Ascending aorta (tissue), 2 donors: ENCODE measurements at regions not wholly inside any gene's neighbourhood (a gene's known extent, or its start where the extent isn't known, plus 50 kb on each side); places are given as distances from the start of the nearest gene placed in this dataset.

ENCODE experiments used
- DNase-seq, 2 donors: peaks; one replicate each; pipeline ENCODE4 v3.0.0-alpha.2; 2019; ENCODE audit warnings: low spot score in 2 of 2
- H3K27ac ChIP-seq, 2 donors: fragments of 200-600 bp; sonication (generic); one replicate each; pipeline ENCODE4 v1.5.1; 2016 to 2017; ENCODE audit warnings: mild to moderate bottlenecking in 1 of 2
- H3K27me3 ChIP-seq: fragments of 200-600 bp; sonication (generic); one replicate; pipeline ENCODE4 v1.5.1; 2017
- H3K36me3 ChIP-seq, 2 donors: fragments of 200-600 bp; sonication (generic); one replicate each; pipeline ENCODE4 v1.5.1; 2016
- H3K4me1 ChIP-seq, 2 donors: fragments of 200-600 bp; sonication (generic); one replicate each; pipeline ENCODE4 v1.5.1; 2016 to 2017; ENCODE audit warnings: mild to moderate bottlenecking in 1 of 2
- H3K4me3 ChIP-seq, 2 donors: fragments of 200-600 bp; sonication (generic); one replicate each; pipeline ENCODE4 v1.5.1; 2016 to 2017; ENCODE audit warnings: mild to moderate bottlenecking in 1 of 2
- H3K9me3 ChIP-seq, 2 donors: fragments of 200-600 bp; sonication (generic); one replicate each; pipeline ENCODE4 v1.5.1; 2016
- intact Hi-C: fragments of 100-400 bp; cut with DNase I; formaldehyde crosslinking; loops from one replicate; pipeline ENCODE4 v1.15.1; 2023
- TF ChIP-seq, protein P1 (sequence below), 3 experiments: fragments of 200-600 bp in 2 of 3; fragments of 450-650 bp in 1 of 3; sonication (generic) in 2 of 3; IDR thresholded peaks; one replicate each; pipeline ENCODE4 v1.5.1; 2016 to 2019; ENCODE audit warnings: antibody characterized with exemption in 3 of 3, mild to moderate bottlenecking in 1 of 3, moderate library complexity in 1 of 3

DNA sequence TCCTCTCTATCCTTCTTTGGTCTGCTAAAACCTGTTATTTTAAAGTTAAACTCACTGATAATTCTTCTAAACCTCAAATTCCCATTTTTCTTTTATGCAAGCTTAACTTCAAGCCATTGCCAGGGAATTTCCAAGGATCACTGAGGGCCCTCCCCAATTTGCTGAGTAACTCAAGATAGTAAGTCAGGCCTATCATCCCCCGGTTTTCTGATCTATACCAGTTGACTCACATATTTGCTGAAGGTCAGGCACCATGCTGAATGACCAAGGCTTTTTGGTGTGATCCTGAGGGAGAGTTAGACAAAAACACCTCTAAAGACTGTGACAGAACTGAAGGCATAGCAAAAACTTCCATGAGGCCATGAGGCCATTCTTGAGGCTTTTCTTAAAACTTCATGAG lies 1301.9 kb downstream of the PCDH7 start:
- H3K36me3 ChIP-seq = no peaks in the 10 kb centered on the region
- no peaks in the 10 kb centered on the region for H3K4me1 ChIP-seq
- intact Hi-C loops = no loop called here
- H3K9me3 ChIP-seq = no peaks in the 10 kb centered on the region
- no peak overlapping the region for H3K27ac ChIP-seq
- TF ChIP-seq, protein P1, sequence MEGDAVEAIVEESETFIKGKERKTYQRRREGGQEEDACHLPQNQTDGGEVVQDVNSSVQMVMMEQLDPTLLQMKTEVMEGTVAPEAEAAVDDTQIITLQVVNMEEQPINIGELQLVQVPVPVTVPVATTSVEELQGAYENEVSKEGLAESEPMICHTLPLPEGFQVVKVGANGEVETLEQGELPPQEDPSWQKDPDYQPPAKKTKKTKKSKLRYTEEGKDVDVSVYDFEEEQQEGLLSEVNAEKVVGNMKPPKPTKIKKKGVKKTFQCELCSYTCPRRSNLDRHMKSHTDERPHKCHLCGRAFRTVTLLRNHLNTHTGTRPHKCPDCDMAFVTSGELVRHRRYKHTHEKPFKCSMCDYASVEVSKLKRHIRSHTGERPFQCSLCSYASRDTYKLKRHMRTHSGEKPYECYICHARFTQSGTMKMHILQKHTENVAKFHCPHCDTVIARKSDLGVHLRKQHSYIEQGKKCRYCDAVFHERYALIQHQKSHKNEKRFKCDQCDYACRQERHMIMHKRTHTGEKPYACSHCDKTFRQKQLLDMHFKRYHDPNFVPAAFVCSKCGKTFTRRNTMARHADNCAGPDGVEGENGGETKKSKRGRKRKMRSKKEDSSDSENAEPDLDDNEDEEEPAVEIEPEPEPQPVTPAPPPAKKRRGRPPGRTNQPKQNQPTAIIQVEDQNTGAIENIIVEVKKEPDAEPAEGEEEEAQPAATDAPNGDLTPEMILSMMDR (IDR thresholded peaks at IDR 0.05) = no peak
- no peak overlapping the region for H3K4me3 ChIP-seq
- no peak for DNase-seq
- H3K27me3 ChIP-seq = no peaks in the 10 kb centered on the region

DNA sequence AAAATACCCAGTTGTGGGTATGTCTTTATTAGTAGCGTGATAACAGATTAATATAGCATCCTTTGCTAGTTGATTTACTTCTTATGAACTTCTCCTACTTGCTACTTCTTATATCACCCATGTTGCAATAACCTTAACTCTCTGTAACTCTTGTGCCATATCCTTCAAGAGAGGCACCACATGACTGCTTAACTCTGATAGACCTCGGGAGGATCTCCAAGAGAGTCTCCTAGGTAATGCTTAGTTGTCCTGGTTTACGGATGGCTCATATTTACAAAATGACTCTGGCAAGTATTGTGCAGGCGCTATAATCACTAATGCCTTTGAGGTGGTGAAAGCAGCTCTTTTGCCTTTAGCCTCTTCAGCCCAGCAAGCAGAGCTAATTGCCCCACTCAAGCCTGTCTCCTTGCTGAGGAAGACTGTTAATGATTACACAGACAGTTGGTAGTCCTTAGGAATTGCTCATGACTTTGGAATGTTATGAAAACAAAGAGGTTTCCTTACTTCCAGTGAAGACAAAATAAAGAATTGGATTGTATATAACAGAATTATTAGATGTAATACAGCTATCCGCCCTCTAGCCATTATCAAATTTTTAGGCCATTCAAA lies 1305.8 kb downstream of the PCDH7 start:
- TF ChIP-seq, protein P1 (IDR thresholded peaks at IDR 0.05) = no peak
- intact Hi-C loops = no loop called here

DNA sequence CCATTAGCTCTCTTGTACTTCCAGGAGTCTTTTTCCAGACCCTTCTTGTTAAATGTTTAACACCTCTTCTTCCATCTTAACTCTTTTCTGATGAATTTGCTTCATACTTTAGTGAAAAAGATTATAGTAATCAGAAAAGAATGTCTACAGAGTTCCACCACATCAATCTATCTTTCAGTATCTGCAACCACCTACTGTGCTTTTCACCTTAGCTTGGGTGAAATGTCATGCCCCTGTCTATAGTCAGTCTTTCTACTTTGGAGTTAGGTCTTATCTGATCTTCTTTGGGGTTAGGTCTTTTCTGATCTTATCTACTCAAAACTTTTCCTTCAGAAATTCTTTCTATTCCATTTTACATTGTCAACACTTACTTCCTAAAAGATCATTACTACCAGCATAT lies 1310.2 kb downstream of the PCDH7 start:
- Histone ChIP-seq H3K36me3 (no peaks in the 10 kb centered on the region), H3K4me3 (no peak overlapping the region), H3K9me3 (no peaks in the 10 kb centered on the region), H3K27me3 (no peaks in the 10 kb centered on the region), H3K4me1 (no peaks in the 10 kb centered on the region), H3K27ac (no peak overlapping the region)
- no peak for DNase-seq
- intact Hi-C loops = no loop called here
- TF ChIP-seq, protein P1 (IDR thresholded peaks at IDR 0.05) = no peak

More for the DNA sequence above, 1305.8 kb downstream of the PCDH7 start:
- Histone ChIP-seq H3K4me1 (no peaks in the 10 kb centered on the region), H3K9me3 (no peaks in the 10 kb centered on the region), H3K27me3 (no peaks in the 10 kb centered on the region), H3K36me3 (no peaks in the 10 kb centered on the region), H3K27ac (no peak overlapping the region), H3K4me3 (no peak overlapping the region)
- no peak for DNase-seq

DNA sequence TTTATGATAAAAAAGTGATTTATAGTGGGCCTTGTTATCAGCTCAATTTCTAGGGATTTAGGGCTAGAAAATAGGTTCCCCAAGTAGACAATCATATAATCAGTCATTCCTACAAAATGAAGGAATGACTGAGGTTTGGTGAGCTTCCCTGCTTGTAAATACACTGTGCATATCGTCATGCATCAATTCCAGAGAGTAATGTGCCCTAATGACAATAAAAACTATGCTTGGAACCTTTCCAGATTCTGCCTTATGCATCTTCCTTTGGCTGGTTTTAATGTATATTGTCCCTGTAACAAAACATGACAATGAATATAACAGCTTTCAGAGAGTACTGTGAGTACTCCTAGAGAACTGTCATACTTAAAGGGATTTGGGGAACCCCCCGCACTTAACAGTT lies 1310.9 kb downstream of the PCDH7 start:
- H3K36me3 ChIP-seq = no peaks in the 10 kb centered on the region
- no peak for DNase-seq
- intact Hi-C loops = no loop called here
- H3K27me3 ChIP-seq = no peaks in the 10 kb centered on the region
- no peak overlapping the region for H3K27ac ChIP-seq
- H3K4me1 ChIP-seq = no peaks in the 10 kb centered on the region
- H3K9me3 ChIP-seq = no peaks in the 10 kb centered on the region
- TF ChIP-seq, protein P1 (IDR thresholded peaks at IDR 0.05) = no peak
- H3K4me3 ChIP-seq = no peak overlapping the region

DNA sequence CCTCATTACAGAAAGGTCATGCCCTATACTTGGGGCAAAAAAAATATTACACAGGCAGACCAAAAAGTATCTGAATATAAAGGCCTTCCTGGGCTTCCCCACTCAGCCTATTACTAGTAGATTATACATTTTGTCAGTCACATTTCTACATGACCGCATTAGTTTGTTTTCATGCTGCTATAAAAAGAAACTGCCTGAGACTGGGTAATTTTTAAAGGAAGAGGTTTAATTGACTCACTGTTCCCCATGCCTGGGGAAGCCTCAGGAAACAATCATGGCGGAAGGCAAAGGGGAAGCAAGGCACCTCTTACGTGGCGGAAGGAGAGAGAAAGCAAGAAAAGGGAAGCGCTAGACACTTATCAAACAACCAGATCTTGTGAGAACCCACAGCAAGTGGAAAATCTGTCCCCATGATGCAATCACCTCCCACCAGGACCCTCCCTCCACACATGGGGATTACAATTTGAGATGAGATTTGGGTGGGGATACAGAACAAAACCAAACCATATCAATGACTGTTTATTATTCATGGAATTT lies 1312.0 kb downstream of the PCDH7 start:
- H3K27ac ChIP-seq = no peak overlapping the region
- TF ChIP-seq, protein P1 (IDR thresholded peaks at IDR 0.05) = no peak

More for the DNA sequence above, 1312.0 kb downstream of the PCDH7 start:
- DNase-seq = no peak
- H3K9me3 ChIP-seq = no peaks in the 10 kb centered on the region
- intact Hi-C loops = no loop called here
- H3K27me3 ChIP-seq = no peaks in the 10 kb centered on the region
- H3K36me3 ChIP-seq = no peaks in the 10 kb centered on the region
- H3K4me1 ChIP-seq = no peaks in the 10 kb centered on the region
- H3K4me3 ChIP-seq = no peak overlapping the region
